GM21515 (cell line): ENCODE measurements at regions not wholly inside any gene's neighbourhood (a gene's known extent, or its start where the extent isn't known, plus 50 kb on each side); places are given as distances from the start of the nearest gene placed in this dataset.

Experiments
- ATAC-seq: cut with Tn5 transposase; IDR thresholded peaks from one replicate; pipeline ENCODE4 v1.9.1; 2021; ENCODE audit not compliant: unreplicated experiment

GRCh38 chr4:165610679-165611437 is 232.1 kb downstream of the CPE start:
- no peak for ATAC-seq

DNA sequence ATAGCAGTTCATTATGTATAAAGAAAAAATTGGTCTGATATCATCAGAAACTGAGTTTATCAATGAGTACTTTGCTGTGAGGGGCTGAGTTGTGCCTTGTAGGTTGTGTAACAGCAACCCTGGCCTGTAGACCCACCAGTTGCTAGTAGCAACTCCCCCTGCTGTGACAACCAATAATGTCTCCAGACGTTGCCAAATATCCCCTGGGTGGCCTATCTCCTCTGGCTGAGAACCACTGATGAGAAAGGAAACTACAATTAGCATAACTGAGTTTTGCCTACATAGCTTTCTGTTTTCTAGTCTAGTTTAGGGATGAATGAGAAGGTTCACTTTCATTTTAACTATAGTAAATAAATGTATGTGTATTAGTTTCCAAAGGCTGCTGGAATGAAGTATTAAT is 234.1 kb downstream of the CPE start:
- ATAC-seq: peak; percentile 88

DNA sequence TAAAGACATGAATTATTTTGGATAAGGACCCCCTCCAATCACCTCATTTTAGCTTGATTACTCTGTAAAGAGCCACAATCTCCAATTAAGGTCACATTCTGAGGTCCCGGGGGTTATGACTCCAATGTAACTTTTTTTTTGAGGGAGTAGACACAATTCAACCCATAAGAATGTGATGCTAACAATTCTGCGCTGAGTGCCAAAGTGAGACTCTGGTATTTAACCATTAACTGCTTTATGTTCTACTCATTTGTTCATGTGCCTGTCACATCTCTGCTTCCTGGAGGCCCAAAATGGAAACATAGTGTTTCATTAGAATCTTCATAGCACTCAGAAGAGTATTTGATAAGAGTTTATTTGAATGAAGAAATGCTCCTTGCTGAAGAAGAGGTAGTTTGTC is 234.8 kb downstream of the CPE start:
- no peak for ATAC-seq

DNA sequence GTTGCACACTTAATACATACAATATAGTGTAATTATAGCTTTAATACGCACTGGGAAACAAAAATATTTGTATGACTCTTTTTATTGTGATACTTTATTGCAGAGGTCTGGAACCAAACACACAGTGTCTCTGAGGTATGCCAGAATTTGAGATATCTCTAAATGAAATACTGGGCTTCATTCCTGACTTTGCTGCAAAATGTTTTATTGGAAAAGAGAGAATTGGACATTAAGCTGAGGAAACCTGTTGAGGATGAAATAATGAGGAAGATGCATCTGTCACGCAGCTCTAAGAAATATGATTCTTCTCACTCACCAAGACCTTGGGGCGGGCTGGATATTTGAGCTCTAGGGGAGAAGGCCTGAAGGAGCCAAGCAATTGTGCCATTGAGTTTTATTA is 242.1 kb downstream of the CPE start:
- no peak for ATAC-seq

GRCh38 chr4:165621983-165622382 is 243.2 kb downstream of the CPE start:
- no peak for ATAC-seq

GRCh38 chr4:165625281-165625680 is 246.5 kb downstream of the CPE start:
- no peak for ATAC-seq

DNA sequence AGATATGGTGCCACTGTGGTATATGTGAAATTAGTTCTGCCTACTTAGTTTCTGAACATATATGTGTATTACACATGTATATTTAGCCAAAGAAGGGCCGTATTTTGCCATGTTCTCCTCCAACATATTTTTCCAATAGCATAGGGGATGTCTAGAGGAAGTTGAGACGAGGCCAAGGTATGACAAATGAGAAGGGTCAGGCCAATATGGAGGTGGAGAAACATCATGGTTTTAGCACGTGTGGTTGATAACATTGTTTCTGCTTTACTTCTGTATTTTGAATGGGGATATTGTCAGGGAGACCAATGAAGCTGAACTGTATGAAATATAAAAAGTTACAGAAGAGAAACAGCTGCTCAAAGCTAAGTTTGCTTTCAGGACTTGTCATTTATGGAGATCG is 246.7 kb upstream of the TLL1 start:
- ATAC-seq: no peak

GRCh38 chr4:165627128-165627527 is 245.9 kb upstream of the TLL1 start:
- no peak for ATAC-seq

DNA sequence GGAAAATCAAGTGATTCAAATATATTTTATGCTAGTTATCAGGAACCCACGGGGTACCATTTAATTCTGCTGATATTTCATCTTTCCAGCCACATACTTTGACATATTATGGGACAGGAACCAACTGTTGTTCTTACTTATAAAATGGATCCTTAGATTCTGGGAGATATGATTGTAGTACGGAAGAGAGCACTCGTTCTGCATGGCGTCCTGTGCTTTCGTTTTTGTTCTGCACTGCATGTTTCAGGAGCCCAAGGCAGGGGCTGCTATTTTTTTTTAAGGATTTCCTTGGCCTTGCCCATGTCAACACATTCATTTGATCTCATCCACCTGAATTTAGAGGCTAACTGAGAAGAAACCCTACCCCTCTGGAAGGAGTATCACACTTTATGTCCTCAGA is 245.5 kb upstream of the TLL1 start:
- ATAC-seq: no peak

DNA sequence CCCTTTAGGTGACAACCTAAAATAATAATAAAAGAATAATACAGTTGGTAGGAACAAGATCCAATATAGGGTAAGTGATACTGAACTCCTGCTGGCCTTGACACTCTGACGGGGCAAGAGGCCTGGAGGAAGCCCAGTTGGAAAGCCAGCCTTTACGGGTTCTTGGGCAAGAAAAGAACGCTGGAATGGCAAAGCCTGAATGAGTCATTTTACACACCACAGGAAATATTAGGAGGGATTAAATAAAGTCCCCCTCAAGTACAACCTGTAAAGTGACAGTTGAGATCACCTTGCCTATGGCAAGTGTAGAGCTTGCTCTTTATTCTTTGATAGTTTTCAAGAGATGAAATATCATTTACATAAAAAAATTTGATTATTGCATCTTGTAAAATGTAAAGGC is 244.5 kb upstream of the TLL1 start:
- ATAC-seq: no peak

GRCh38 chr4:165630671-165631070 is 242.4 kb upstream of the TLL1 start:
- ATAC-seq: no peak

- no peak for ATAC-seq
Observed at GRCh38 chr4:165631208-165631894, 241.7 kb upstream of the TLL1 start.

GRCh38 chr4:165631912-165632311 is 241.1 kb upstream of the TLL1 start:
- no peak for ATAC-seq

DNA sequence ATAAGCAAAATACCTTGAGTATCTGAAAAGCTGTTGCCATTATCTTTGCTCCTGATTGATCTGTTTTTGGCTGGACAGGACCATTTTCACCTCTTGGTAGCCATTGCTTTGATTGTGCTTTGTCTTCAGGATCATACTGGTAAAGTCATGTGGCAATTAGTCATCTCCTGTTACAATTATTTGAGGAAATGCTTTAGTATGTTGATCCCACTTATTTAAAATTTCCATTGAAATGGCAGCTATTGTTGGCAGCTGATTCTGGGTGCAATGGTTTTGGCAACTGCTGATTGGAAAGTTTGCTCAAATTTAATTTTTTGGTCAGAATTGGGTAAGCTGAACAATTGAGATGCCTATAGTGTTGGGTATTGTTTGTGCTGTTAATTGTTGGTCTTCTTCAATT is 238.3 kb upstream of the TLL1 start:
- no peak for ATAC-seq

DNA sequence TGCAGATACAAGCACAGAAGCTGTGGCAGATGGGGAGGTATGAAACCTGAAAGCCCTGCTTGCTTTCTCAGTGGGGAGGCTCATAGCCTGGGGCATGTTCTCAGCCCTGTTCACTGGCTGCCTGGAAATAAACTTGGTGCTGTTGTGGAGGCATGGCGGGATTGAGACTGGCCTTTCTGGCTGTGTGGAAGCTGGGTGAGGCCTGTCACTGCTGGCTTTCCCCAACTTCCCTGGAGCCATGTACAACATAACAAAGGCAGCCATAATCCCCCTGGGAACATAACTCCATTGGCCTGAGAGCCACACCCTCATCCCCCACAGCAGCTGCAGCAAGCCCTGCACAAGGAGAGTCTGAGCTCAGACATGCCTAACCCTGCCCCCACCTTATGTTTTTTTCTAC is 237.7 kb upstream of the TLL1 start:
- no peak for ATAC-seq

DNA sequence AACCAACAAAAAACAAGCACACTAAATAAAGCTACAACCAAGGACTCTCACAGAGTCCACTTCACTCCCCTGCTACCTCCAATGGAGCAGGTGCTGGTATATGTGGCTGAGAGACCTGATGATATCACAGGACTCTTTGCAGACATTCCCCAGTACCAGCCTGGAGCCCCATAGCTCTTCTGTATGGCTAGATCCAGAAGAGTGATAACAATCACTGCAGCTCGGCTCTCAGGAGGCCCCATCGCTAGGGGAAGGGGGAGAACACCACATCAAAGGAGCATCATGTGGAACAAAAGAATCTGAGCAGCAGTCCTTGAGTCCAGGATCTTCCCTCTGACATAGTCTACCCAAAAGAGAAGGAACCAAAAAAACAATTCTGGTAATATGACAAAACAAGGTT is 237.1 kb upstream of the TLL1 start:
- ATAC-seq: no peak

GRCh38 chr4:165651901-165652300 is 221.1 kb upstream of the TLL1 start:
- ATAC-seq: no peak

DNA sequence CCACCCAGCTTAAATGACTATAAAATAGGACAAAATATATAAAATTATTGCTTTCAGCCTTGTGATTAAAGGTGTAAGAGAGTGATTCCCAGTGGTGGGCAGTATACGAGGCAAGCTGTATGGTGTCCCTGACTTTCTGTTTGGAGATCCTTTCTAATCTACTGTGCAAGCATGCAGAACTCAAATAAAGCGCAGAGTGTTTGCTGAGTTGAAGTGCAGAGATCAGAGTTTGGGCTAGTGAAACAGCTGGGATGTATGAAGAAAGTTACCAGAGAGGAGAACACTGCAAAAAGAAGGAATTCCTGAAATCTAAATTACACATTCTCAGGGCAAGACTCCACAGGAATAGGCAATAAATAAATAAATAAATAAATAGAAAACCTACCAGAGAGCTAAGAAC is 218.5 kb upstream of the TLL1 start:
- ATAC-seq: no peak

DNA sequence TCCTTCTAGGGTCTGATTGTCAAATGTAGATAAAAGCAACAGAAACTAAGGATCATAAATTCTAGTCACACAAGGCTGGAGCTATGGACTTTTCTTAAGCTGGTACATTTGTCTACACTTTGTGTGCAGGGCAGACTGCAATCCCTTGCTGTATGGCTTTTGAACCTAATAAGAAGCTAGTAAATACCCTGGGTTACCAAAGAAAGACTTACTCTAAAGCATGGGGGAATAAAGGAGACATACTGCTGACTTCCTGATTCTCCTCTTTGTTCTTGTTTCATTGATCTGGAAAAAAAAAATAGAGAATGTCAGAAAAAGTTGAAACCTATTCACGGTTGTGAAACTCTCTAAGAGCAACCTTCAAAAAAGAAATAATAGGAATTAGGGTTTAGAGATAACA is 216.6 kb upstream of the TLL1 start:
- ATAC-seq: no peak

DNA sequence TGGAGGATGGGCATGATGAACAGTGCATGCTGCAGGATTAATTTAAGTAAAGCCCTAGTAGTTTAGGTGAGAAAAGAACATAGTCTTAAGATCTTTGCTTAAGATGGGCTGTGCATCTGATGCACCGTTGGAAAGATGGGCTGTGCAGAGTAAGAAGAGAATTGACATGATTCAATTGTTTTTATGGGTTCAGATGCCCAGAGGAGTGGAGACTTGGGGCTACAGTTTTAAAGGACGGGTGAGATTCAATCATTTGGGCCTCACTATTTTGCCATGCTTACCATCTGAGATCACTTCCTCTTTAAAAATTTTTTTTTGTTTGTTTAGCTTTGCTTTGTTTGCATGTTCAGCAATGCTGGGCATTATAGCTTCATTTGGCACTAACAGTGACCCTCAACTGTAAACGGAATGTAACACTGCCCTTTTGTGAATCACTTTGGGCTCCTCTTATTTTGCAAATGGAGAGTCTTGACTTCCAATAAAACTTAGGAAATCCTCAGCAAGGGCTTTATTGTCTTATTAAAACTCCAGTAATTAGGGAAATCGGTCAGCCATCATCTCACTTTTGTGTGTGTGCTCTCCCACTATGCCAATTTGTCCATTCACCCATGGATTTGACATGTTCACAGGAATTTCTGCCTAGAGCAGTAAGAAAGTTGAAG is 216.1 kb upstream of the TLL1 start:
- ATAC-seq: no peak

GRCh38 chr4:165662341-165662740 is 210.7 kb upstream of the TLL1 start:
- no peak for ATAC-seq

DNA sequence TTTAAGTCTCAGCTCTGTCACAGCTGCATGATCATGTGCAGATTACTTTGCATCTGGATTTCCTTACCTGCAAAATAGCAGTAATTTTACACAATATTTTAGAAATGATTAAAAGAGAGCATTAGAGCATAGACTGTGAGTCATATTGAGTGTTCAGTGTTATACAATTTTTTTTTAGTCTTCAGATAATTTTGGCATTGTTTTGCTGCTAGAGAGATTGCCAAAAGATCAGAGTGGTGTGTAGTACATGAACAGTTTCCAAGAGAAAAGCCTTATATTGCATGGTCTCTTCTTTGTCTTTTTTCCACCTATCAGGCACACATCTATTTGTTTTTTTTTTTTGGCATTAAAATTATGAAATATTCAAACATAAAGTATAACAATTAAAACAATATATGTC is 209.6 kb upstream of the TLL1 start:
- no peak for ATAC-seq
